Ascending aorta (tissue), 2 donors: ENCODE measurements at regions not wholly inside any gene's neighbourhood (a gene's known extent, or its start where the extent isn't known, plus 50 kb on each side); places are given as distances from the start of the nearest gene placed in this dataset.

Experiments used
- DNase-seq, 2 donors: peaks; one replicate each; pipeline ENCODE4 v3.0.0-alpha.2; 2019; ENCODE audit warnings: low spot score in 2 of 2
- H3K27ac ChIP-seq, 2 donors: fragments of 200-600 bp; sonication (generic); one replicate each; pipeline ENCODE4 v1.5.1; 2016 to 2017; ENCODE audit warnings: mild to moderate bottlenecking in 1 of 2
- H3K27me3 ChIP-seq: fragments of 200-600 bp; sonication (generic); one replicate; pipeline ENCODE4 v1.5.1; 2017
- H3K36me3 ChIP-seq, 2 donors: fragments of 200-600 bp; sonication (generic); one replicate each; pipeline ENCODE4 v1.5.1; 2016
- H3K4me1 ChIP-seq, 2 donors: fragments of 200-600 bp; sonication (generic); one replicate each; pipeline ENCODE4 v1.5.1; 2016 to 2017; ENCODE audit warnings: mild to moderate bottlenecking in 1 of 2
- H3K4me3 ChIP-seq, 2 donors: fragments of 200-600 bp; sonication (generic); one replicate each; pipeline ENCODE4 v1.5.1; 2016 to 2017; ENCODE audit warnings: mild to moderate bottlenecking in 1 of 2
- H3K9me3 ChIP-seq, 2 donors: fragments of 200-600 bp; sonication (generic); one replicate each; pipeline ENCODE4 v1.5.1; 2016
- CTCF ChIP-seq, 3 experiments: fragments of 200-600 bp in 2 of 3; fragments of 450-650 bp in 1 of 3; sonication (generic) in 2 of 3; IDR thresholded peaks; one replicate each; pipeline ENCODE4 v1.5.1; 2016 to 2019; ENCODE audit warnings: antibody characterized with exemption in 3 of 3, mild to moderate bottlenecking in 1 of 3, moderate library complexity in 1 of 3
- intact Hi-C: fragments of 100-400 bp; cut with DNase I; formaldehyde crosslinking; loops from one replicate; pipeline ENCODE4 v1.15.1; 2023

DNA sequence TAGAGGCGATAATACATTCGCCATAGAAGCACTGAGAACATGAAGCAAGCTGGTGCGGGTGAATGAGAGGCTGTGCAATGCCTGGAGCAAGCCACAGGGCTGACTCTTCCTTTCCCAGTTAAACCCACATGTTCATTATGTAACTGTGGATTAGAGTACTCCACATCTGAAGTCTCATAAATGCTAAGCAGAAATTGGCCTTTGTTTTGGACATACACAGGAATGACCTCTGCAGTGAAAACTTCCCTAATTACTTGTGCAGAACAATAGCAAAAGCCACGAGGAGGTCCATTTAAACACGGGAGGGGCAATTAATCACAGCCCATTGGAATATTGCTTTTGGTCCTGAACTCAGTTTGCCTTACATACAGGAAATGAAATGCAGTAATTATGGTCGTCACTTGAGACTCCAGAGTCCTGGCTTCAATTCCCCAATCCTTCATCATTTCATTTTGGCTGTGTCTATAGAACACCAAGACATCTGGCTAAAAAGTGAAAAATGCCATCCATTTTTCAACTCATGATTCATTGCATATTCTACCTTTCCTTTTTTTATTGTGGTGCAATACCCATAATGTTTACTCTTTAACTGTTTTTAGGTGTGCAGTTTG lies 78.7 kb upstream of the CXCL12 start:
- intact Hi-C loops, result no loop called here
- H3K36me3 ChIP-seq, result no peaks in the 10 kb centered on the region
- H3K9me3 ChIP-seq, result no peaks in the 10 kb centered on the region
- TF ChIP-seq CTCF (IDR thresholded peaks at IDR 0.05), result no peak
- H3K27ac ChIP-seq, result no peak overlapping the region
- no peak for DNase-seq
- no peaks in the 10 kb centered on the region for H3K4me1 ChIP-seq
- no peak overlapping the region for H3K4me3 ChIP-seq
- H3K27me3 ChIP-seq, result no peaks in the 10 kb centered on the region

GRCh38 chr10:44464503-44464902 lies 79.6 kb upstream of the CXCL12 start:
- Histone ChIP-seq H3K4me1 (no peaks in the 10 kb centered on the region), H3K36me3 (no peaks in the 10 kb centered on the region), H3K27ac (no peak overlapping the region), H3K27me3 (no peaks in the 10 kb centered on the region), H3K4me3 (no peak overlapping the region), H3K9me3 (no peaks in the 10 kb centered on the region)
- TF ChIP-seq CTCF (IDR thresholded peaks at IDR 0.05), result no peak
- intact Hi-C loops, result no loop called here
- no peak for DNase-seq

DNA sequence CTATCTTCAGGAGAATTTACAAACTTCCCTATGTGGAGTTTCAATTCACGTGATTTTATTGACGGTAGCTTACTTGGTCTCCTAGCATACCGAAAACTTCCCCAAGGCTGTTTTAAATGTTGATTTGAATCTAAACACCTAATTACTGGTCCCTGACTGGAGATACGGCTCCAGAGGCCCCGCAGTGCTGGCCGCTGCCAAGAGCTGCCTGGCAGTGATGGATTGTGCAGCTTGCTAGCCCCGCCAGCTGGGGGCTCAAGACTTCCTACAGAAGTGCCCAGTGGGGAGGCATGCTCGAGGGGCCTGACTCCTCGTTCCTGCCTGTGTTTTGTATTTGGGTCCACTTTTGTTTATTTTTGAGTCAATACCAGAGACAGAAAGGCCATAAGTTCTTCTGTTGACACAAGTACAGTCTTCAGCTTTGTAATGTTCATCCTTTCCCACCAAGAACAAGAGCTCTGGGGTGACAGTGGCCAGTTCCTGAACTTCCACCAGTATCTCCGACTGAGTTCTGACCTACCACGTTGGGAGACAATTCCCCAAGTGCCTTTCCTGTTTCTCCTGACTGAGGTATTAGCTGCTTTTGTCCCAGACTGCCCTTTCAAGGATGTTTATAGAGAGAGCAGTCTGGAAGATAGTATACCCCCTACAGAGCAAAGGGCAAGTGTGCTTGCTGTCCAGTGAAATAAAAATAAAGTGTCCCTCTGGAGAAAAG lies 80.7 kb upstream of the CXCL12 start:
- Histone ChIP-seq H3K27ac (no peak overlapping the region), H3K4me3 (no peak overlapping the region), H3K36me3 (no peaks in the 10 kb centered on the region), H3K9me3 (no peaks in the 10 kb centered on the region), H3K27me3 (no peaks in the 10 kb centered on the region), H3K4me1 (no peaks in the 10 kb centered on the region)
- intact Hi-C loops, result no loop called here
- DNase-seq, result no peak
- TF ChIP-seq CTCF (IDR thresholded peaks at IDR 0.05), result no peak

DNA sequence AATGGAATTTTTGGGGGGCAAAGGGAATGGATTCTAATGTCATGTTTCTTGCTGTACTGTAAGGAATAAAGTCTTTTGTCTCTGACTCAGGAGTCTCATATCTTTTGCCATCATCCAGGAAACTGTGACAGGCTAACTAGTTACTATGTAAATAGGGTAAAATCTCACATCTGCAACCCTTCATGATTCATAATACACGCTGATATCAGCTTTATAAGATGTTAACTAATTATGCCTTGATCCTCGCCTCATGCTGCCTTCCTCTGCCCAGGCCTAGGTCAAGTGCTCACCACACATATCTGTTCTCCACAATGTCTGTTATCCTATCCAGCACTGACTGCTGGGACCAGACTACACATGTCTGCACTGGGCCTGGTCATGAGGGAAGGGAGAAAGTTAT lies 81.3 kb upstream of the CXCL12 start:
- intact Hi-C loops, result no loop called here
- H3K27me3 ChIP-seq, result no peaks in the 10 kb centered on the region
- H3K36me3 ChIP-seq, result no peaks in the 10 kb centered on the region
- no peak overlapping the region for H3K4me3 ChIP-seq
- H3K4me1 ChIP-seq, result no peaks in the 10 kb centered on the region
- no peak overlapping the region for H3K27ac ChIP-seq
- no peaks in the 10 kb centered on the region for H3K9me3 ChIP-seq
- DNase-seq, result no peak
- TF ChIP-seq CTCF (IDR thresholded peaks at IDR 0.05), result no peak

DNA sequence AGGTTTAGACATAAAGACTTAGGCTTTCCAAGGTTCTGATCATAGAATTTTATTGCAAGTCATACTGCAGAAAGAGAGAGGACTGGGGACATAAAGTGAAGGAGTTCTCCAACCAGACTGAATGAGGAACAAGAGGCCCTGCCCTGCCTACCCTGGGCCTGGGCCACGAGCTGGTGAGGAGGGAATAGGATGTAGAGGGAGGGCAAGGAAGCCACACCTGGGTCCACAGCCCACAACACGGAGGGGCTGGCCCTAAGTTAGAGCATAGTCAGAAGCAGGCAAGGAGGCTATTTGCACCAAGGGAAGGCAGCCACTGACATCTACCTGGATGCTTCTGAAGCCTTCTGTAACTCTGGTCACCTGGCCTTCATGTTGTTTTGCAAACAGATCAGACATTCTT lies 82.2 kb upstream of the CXCL12 start:
- intact Hi-C loops, result no loop called here
- Histone ChIP-seq H3K4me3 (no peak overlapping the region), H3K36me3 (no peaks in the 10 kb centered on the region), H3K9me3 (no peaks in the 10 kb centered on the region), H3K4me1 (no peaks in the 10 kb centered on the region), H3K27ac (no peak overlapping the region), H3K27me3 (no peaks in the 10 kb centered on the region)
- no peak for DNase-seq
- no peak for TF ChIP-seq CTCF (IDR thresholded peaks at IDR 0.05)
